Activated CD8-positive, alpha-beta memory T cell treated with anti-CD3 and anti-CD28 coated beads, Interleukin-2, amount 10 ng/mL, durations not matched to agents 7 days and 5 days (primary cell): ENCODE measurements at regions not wholly inside any gene's neighbourhood (a gene's known extent, or its start where the extent isn't known, plus 50 kb on each side); places are given as distances from the start of the nearest gene placed in this dataset.
"Not testable (repeated sequence)": the region's sequence is repeated elsewhere in the genome, so short reads cannot be mapped to it uniquely, and the experiment has no call there.

Experiments used
- ATAC-seq: fragments of 150-1000 bp; cut with Tn5 transposase; one replicate; pipeline ENCODE4 v1.10.0; 2021; ENCODE audit warnings: moderate library complexity
- CTCF ChIA-PET: fragments of 350-600 bp; sonication (Branson Sonifier 250); formaldehyde crosslinking; loops from one replicate; lab custom pipeline; 2021; ENCODE audit warnings: antibody characterized with exemption; lab: Charles Lee
- DNase-seq: peaks from one replicate; pipeline ENCODE4 v3.0.0-alpha.2; 2020
- H3K27ac Mint-ChIP-seq: one replicate; pipeline ENCODE4 v1.8.0; 2021; ENCODE audit warnings: mild to moderate bottlenecking, mixed read lengths
- H3K27me3 Mint-ChIP-seq: one replicate; pipeline ENCODE4 v1.8.0; 2021; ENCODE audit warnings: mixed read lengths
- H3K36me3 Mint-ChIP-seq: one replicate; pipeline ENCODE4 v1.8.0; 2021; ENCODE audit warnings: mild to moderate bottlenecking, mixed read lengths
- H3K4me1 Mint-ChIP-seq: one replicate; pipeline ENCODE4 v1.8.0; 2021; ENCODE audit warnings: mixed read lengths
- H3K4me3 Mint-ChIP-seq: one replicate; pipeline ENCODE4 v1.8.0; 2021; ENCODE audit warnings: mild to moderate bottlenecking, moderate library complexity, mixed read lengths
- H3K9me3 Mint-ChIP-seq: one replicate; pipeline ENCODE4 v1.8.0; 2022; ENCODE audit warnings: low read depth, mixed read lengths

GRCh38 chr5:14022971-14023370 is 78.5 kb upstream of the DNAH5 start:
- Mint-ChIP-seq H3K9me3 (no peaks in the 10 kb centered on the region), H3K27me3 (no peaks in the 10 kb centered on the region), H3K4me1 (no peaks in the 10 kb centered on the region), H3K27ac (no peak overlapping the region), H3K36me3 (no peaks in the 10 kb centered on the region), H3K4me3 (no peak overlapping the region)
- DNase-seq (no peak), ATAC-seq (no peak)
- CTCF ChIA-PET = no interaction called here

DNA sequence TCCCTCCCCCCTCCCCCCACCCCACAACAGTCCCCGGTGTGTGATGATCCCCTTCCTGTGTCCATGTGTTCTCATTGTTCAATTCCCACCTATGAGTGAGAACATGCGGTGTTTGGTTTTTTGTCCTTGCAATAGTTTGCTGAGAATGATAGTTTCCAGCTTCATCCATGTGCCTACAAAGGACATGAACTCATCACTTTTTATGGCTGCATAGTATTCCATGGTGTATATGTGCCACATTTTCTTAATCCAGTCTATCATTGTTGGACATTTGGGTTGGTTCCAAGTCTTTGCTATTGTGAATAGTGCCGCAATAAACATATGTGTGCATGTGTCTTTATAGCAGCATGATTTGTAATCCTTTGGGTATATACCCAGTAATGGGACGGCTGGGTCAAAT is 76.5 kb upstream of the DNAH5 start:
- not testable (repeated sequence) for H3K36me3 Mint-ChIP-seq, H3K4me1 Mint-ChIP-seq, DNase-seq

DNA sequence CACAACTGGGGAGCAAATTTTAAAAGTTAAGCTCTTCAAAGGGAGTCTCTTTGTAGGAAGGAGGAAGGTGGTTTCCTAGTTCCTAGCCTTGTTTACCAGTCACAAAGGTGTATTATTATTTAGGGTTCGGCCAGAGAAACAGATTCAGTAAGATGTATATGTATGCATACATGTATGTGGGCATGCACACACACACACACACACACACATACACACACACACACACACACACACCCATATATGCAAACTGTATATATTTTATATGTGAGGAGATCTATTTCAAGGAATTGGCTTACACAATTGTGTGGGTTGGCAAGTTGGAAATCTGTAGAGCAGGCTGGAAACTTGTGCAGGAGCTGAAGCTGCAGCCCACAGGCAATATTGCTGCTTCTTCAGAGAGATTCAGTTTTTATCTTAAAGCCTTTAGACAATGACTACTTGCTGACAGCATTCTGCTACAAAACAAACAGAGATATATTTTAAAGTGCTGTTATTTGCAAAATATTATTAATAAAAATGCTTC is 75.3 kb upstream of the DNAH5 start:
- CTCF ChIA-PET = no interaction called here
- Mint-ChIP-seq H3K9me3 (no peaks in the 10 kb centered on the region), H3K4me1 (no peaks in the 10 kb centered on the region), H3K36me3 (no peaks in the 10 kb centered on the region), H3K27me3 (no peaks in the 10 kb centered on the region), H3K27ac (no peak overlapping the region), H3K4me3 (no peak overlapping the region)
- ATAC-seq (no peak), DNase-seq (no peak)

More for the DNA sequence above, 76.5 kb upstream of the DNAH5 start:
- H3K27ac Mint-ChIP-seq, H3K4me3 Mint-ChIP-seq, CTCF ChIA-PET, H3K27me3 Mint-ChIP-seq, H3K9me3 Mint-ChIP-seq, ATAC-seq: not testable (repeated sequence)

DNA sequence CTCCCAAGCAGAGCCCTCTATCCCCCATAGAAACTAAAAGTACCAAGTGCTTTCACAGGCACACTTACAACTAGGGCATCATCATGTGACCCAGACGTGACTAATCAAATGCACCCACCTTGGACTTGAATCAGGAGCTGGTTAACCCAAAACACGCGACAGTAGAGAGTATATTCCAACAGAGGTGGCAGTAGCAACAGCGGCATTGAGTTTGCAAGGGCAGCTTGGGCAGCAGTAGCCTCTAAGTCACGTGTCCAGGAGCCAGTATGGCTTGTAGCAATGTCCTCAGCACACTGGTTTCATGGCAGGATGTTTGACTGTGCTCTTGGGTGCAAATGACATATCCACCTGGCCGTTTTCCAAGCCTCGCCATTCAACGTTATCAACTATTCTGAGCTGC is 73.4 kb upstream of the DNAH5 start:
- H3K9me3 Mint-ChIP-seq = no peaks in the 10 kb centered on the region
- no peak overlapping the region for H3K27ac Mint-ChIP-seq
- H3K4me1 Mint-ChIP-seq = no peaks in the 10 kb centered on the region
- H3K27me3 Mint-ChIP-seq = peaks cover 2% of the 10 kb centered on the region
- DNase-seq (no peak), ATAC-seq (no peak)
- no peaks in the 10 kb centered on the region for H3K36me3 Mint-ChIP-seq
- no peak overlapping the region for H3K4me3 Mint-ChIP-seq
- CTCF ChIA-PET = no interaction called here

- H3K4me1 Mint-ChIP-seq = peaks cover 3% of the 10 kb centered on the region
These were observed 72.1 kb upstream of the DNAH5 start for GRCh38 chr5:14016549-14016948.

GRCh38 chr5:14011089-14012020 is 66.9 kb upstream of the DNAH5 start:
- DNase-seq (peak; percentile 43), ATAC-seq (peak; percentile 78)
- H3K27ac Mint-ChIP-seq = no peak overlapping the region
- H3K4me1 Mint-ChIP-seq = peaks cover 6% of the 10 kb centered on the region
- peak overlapping the region; percentile 48 for H3K4me3 Mint-ChIP-seq
- CTCF ChIA-PET = no interaction called here
- peaks cover 31% of the 10 kb centered on the region for H3K27me3 Mint-ChIP-seq
- peaks cover 1% of the 10 kb centered on the region for H3K36me3 Mint-ChIP-seq
- H3K9me3 Mint-ChIP-seq = no peaks in the 10 kb centered on the region

More at GRCh38 chr5:14016549-14016948, 72.1 kb upstream of the DNAH5 start:
- CTCF ChIA-PET = no interaction called here
- peaks cover 13% of the 10 kb centered on the region for H3K27me3 Mint-ChIP-seq
- H3K27ac Mint-ChIP-seq = no peak overlapping the region
- no peak overlapping the region for H3K4me3 Mint-ChIP-seq
- DNase-seq (no peak), ATAC-seq (no peak)
- H3K9me3 Mint-ChIP-seq = no peaks in the 10 kb centered on the region
- H3K36me3 Mint-ChIP-seq = peaks cover 1% of the 10 kb centered on the region

GRCh38 chr5:14009575-14009974 is 65.1 kb upstream of the DNAH5 start:
- Mint-ChIP-seq H3K4me3 (no peak overlapping the region), H3K9me3 (no peaks in the 10 kb centered on the region), H3K27ac (no peak overlapping the region), H3K36me3 (peaks cover 1% of the 10 kb centered on the region), H3K27me3 (peaks cover 31% of the 10 kb centered on the region), H3K4me1 (peaks cover 6% of the 10 kb centered on the region)
- DNase-seq (no peak), ATAC-seq (no peak)
- CTCF ChIA-PET = no interaction called here

- Mint-ChIP-seq H3K9me3 (no peaks in the 10 kb centered on the region), H3K27me3 (peaks cover 31% of the 10 kb centered on the region), H3K36me3 (peaks cover 1% of the 10 kb centered on the region), H3K27ac (no peak overlapping the region), H3K4me3 (no peak overlapping the region), H3K4me1 (peaks cover 6% of the 10 kb centered on the region)
- DNase-seq (no peak), ATAC-seq (no peak)
- CTCF ChIA-PET = no interaction called here
These were observed 64.4 kb upstream of the DNAH5 start for GRCh38 chr5:14008819-14009311.

GRCh38 chr5:14006823-14007520 is 62.5 kb upstream of the DNAH5 start:
- Mint-ChIP-seq H3K4me3 (no peak overlapping the region), H3K27me3 (peaks cover 21% of the 10 kb centered on the region), H3K9me3 (no peaks in the 10 kb centered on the region), H3K27ac (no peak overlapping the region), H3K4me1 (peaks cover 5% of the 10 kb centered on the region), H3K36me3 (peaks cover 1% of the 10 kb centered on the region)
- ATAC-seq (no peak), DNase-seq (no peak)
- CTCF ChIA-PET = no interaction called here

DNA sequence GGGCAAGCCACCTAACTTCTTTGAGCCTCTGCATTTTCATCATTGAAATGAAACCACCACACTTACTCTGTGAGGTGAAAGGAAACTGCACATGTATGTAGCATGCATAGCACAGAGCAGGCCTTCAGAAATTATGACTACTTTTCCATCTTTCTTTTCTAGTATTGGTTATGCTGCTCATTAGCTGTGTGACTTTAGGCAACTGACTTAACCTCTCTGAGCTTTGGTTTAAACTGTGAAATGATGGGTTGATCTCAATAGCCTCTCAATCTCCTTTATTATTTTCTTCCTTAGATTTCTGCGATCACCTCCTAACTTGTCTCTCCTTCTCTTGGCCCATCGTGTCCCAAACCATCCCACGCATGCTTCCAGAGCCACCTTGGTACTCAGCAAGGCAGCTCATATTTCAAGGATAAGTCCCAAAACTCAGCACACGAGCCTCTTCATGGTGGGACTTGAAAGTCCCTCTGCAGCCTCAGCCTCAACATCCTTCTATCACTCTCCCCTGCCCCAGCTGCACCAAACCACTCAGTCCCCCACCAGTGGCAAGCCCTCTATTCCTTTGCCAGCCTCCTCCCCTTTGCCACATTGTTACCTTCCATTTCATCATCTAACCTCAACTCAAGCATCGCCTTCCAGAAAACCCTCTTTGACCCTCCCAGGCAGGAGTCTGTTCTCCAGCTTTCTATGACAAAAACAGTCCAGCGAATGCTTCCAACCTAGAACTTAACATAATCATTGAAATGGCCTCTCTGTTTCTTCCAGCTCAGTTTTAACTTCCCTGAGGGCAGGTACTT is 60.3 kb upstream of the DNAH5 start:
- CTCF ChIA-PET = interaction anchor here (0.6 kb wide), 1 partner anchor 700 kb away, joined by 3 read pairs; no protein-coding TSS in a partner anchor
- peaks cover 8% of the 10 kb centered on the region for H3K27me3 Mint-ChIP-seq
- ATAC-seq (no peak), DNase-seq (no peak)
- H3K4me3 Mint-ChIP-seq = no peak overlapping the region
- H3K27ac Mint-ChIP-seq = no peak overlapping the region
- H3K4me1 Mint-ChIP-seq = no peaks in the 10 kb centered on the region
- H3K36me3 Mint-ChIP-seq = no peaks in the 10 kb centered on the region
- no peaks in the 10 kb centered on the region for H3K9me3 Mint-ChIP-seq

DNA sequence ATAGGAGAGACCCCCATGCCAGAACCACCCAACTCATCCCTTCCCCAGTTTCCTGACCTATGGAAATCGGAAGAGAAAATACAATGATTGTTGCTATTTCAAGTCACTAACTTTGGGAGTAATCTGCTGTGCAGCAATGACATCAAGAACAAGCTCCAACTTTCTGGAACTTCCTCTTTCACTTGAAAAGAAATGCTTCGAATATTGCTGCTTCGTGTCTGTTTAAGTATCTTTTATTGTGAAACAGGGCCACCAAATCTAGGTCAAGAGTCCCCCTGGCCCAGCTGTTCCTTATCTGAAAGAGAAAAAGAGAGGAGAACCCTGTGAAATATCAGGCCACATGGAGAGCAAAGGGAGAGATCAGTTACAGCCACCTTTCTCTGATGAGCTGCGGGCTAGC is 59.4 kb upstream of the DNAH5 start:
- H3K4me1 Mint-ChIP-seq = no peaks in the 10 kb centered on the region
- CTCF ChIA-PET = no interaction called here

GRCh38 chr5:14003513-14003912 is 59.0 kb upstream of the DNAH5 start:
- no peak overlapping the region for H3K27ac Mint-ChIP-seq
- peaks cover 3% of the 10 kb centered on the region for H3K9me3 Mint-ChIP-seq
- ATAC-seq = no peak
- CTCF ChIA-PET = no interaction called here
- peaks cover 1% of the 10 kb centered on the region for H3K27me3 Mint-ChIP-seq
- H3K36me3 Mint-ChIP-seq = no peaks in the 10 kb centered on the region
- no peaks in the 10 kb centered on the region for H3K4me1 Mint-ChIP-seq
- no peak for DNase-seq
- H3K4me3 Mint-ChIP-seq = no peak overlapping the region

More for the DNA sequence above, 59.4 kb upstream of the DNAH5 start:
- no peak for ATAC-seq
- no peak overlapping the region for H3K4me3 Mint-ChIP-seq
- H3K36me3 Mint-ChIP-seq = no peaks in the 10 kb centered on the region
- H3K27me3 Mint-ChIP-seq = peaks cover 4% of the 10 kb centered on the region
- H3K27ac Mint-ChIP-seq = no peak overlapping the region
- H3K9me3 Mint-ChIP-seq = peaks cover 3% of the 10 kb centered on the region
- DNase-seq = no peak

GRCh38 chr5:13998254-13998653 is 53.8 kb upstream of the DNAH5 start:
- no peak for ATAC-seq
- Mint-ChIP-seq H3K9me3 (peaks cover 7% of the 10 kb centered on the region), H3K27ac (no peak overlapping the region), H3K4me1 (no peaks in the 10 kb centered on the region), H3K4me3 (no peak overlapping the region), H3K27me3 (peaks cover 3% of the 10 kb centered on the region), H3K36me3 (no peaks in the 10 kb centered on the region)
- DNase-seq = no peak
- CTCF ChIA-PET = no interaction called here
